Heart left ventricle (tissue), 13 donors: ENCODE measurements at regions not wholly inside any gene's neighbourhood (a gene's known extent, or its start where the extent isn't known, plus 50 kb on each side); places are given as distances from the start of the nearest gene placed in this dataset.

Experiments
- POLR2A ChIP-seq, 2 donors: fragments of 450-650 bp; IDR thresholded peaks; one replicate each; pipeline ENCODE4 v1.6.1; 2017; ENCODE audit warnings: antibody characterized with exemption in 2 of 2, mild to moderate bottlenecking in 2 of 2, moderate library complexity in 2 of 2
- TF ChIP-seq, protein P1 (sequence below), 12 donors: fragments of 200-600 bp; sonication (generic) in 4 of 12; IDR thresholded peaks; one replicate each; pipeline versions ENCODE4 v1.5.0 to v1.8.0; 2018 to 2022; ENCODE audit warnings: antibody characterized with exemption in 12 of 12, mild to moderate bottlenecking in 5 of 12
- donor health status: ischemic (EF 13 %, LVEDD 7.1; RV severe dilation, severe dysfunction).
- donor health status: DM: no; HTN: yes; CAD: no.
- donor health status: DM: no; HTN: no; CAD: no.
- donor health status: ischemic (EF 25% LVEDD 6.9; RV normal size, moderate dysfunction).
- donor health status: ischemic (EF 25% LVEDD 5.7; RV mildly dilated, moderate dysfunction).
- donor health status: ischemic (EF 35%, LVEDD 5.7; RV mildly dilated, moderate dysfunction).
- donor health status: nonischemic (EF 11% LVEDD 7.7; RV severe dilation, severe dysfunction).
- donor health status: DM: yes; HTN: yes; CAD: no.
- donor health status: PGD.
- donor health status: ischemic (EF 29% LVEDD 5.4; RV normal size, mild dysfunction).
- donor health status: nonischemic (EF 23%, LVEDD 6.1; RV moderate dilation, normal function).

DNA sequence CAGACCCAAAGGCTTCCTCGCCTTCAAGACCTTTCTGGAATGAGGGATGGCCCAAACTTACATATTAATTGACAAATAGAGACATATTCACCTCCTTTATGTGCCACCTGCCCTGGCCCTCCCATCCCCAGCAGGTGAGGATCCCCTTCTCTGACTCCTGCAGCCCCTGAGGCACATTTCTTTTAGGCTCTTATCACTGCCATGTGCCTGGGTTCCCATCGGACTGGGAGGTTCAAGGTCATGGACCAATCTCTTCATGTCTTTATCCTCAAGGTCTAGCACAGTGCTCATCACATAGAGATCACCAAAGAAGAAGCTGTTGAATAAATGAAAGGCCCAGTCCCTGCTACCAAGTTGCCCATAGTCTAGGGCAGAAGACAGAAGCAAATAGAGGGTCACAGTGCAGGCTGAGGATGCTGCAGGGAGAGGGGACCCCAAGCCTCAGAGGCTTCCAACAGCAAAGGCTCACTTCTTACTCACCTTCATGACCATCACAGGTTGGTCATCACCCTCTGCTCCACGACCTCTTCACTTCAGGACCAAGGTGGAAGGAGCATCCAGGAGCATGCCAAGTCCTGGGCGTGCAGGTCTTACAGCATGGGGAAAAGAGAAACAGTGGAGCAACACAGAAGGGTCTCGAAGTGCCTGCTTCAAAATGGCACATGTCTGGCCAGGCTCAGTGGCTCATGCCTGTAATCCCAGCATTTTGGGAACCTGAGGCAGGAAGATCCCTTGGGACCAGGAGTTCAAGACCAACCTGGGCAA lies 193.9 kb downstream of the SMAD2 start:
- TF ChIP-seq, protein P1, sequence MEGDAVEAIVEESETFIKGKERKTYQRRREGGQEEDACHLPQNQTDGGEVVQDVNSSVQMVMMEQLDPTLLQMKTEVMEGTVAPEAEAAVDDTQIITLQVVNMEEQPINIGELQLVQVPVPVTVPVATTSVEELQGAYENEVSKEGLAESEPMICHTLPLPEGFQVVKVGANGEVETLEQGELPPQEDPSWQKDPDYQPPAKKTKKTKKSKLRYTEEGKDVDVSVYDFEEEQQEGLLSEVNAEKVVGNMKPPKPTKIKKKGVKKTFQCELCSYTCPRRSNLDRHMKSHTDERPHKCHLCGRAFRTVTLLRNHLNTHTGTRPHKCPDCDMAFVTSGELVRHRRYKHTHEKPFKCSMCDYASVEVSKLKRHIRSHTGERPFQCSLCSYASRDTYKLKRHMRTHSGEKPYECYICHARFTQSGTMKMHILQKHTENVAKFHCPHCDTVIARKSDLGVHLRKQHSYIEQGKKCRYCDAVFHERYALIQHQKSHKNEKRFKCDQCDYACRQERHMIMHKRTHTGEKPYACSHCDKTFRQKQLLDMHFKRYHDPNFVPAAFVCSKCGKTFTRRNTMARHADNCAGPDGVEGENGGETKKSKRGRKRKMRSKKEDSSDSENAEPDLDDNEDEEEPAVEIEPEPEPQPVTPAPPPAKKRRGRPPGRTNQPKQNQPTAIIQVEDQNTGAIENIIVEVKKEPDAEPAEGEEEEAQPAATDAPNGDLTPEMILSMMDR (IDR thresholded peaks at IDR 0.05): no peak
- no peak for TF ChIP-seq POLR2A (IDR thresholded peaks at IDR 0.05)
